CD14-positive monocyte (primary cell): ENCODE measurements at regions not wholly inside any gene's neighbourhood (a gene's known extent, or its start where the extent isn't known, plus 50 kb on each side); places are given as distances from the start of the nearest gene placed in this dataset.

Experiments used
- DNase-seq, 3 donors: peaks; one replicate each; pipeline ENCODE4 v3.0.0-alpha.2; 2011 to 2022
- H2AFZ ChIP-seq: 2 replicates; pipeline ENCODE4 v1.6.0; 2012; ENCODE audit warnings: mild to moderate bottlenecking, low read depth, low read length, inconsistent platforms; ENCODE audit not compliant: insufficient read depth, poor library complexity, severe bottlenecking
- H3K27ac ChIP-seq, 2 donors: 1 replicate in 1 of 2; 2 replicates in 1 of 2; pipeline ENCODE4 v1.5.1; 2012 to 2013; ENCODE audit warnings: low read length in 2 of 2, control low read depth in 1 of 2, inconsistent platforms in 1 of 2, low read depth in 1 of 2, mild to moderate bottlenecking in 1 of 2
- H3K27me3 ChIP-seq, 2 donors: one replicate each; pipeline versions ENCODE4 v1.6.0 to v1.6.1; 2011 to 2013; ENCODE audit warnings: low read length in 2 of 2; ENCODE audit not compliant: control insufficient read depth in 2 of 2, insufficient read depth in 2 of 2
- H3K36me3 ChIP-seq, 2 donors: replicated peaks in 1 of 2; 1 replicate in 1 of 2; 2 replicates in 1 of 2; pipeline versions ENCODE4 v1.5.1 to v1.6.1; 2012 to 2013; ENCODE audit warnings: low read length in 2 of 2, control low read depth in 1 of 2, inconsistent platforms in 1 of 2, mild to moderate bottlenecking in 1 of 2; ENCODE audit not compliant: insufficient read depth in 2 of 2, control insufficient read depth in 1 of 2
- H3K4me1 ChIP-seq, 2 donors: 1 replicate in 1 of 2; 2 replicates in 1 of 2; pipeline versions ENCODE4 v1.5.1 to v1.6.1; 2012 to 2013; ENCODE audit warnings: low read length in 2 of 2, control low read depth in 1 of 2, inconsistent platforms in 1 of 2, mild to moderate bottlenecking in 1 of 2, moderate library complexity in 1 of 2; ENCODE audit not compliant: insufficient read depth in 2 of 2, control insufficient read depth in 1 of 2
- H3K4me2 ChIP-seq: replicated peaks from 2 replicates; pipeline ENCODE3; 2012; ENCODE audit warnings: low read length, moderate library complexity, mild to moderate bottlenecking; ENCODE audit not compliant: poor library complexity, severe bottlenecking; ENCODE audit errors: extremely low read depth
- H3K4me3 ChIP-seq, 3 experiments: fragments of 200-600 bp in 1 of 3; sonication (generic) in 1 of 3; replicated peaks in 1 of 3; 1 replicate in 2 of 3; 2 replicates in 1 of 3; pipeline ENCODE4 v1.5.1; 2011 to 2013; ENCODE audit warnings: low read length in 3 of 3, mild to moderate bottlenecking in 3 of 3, control low read depth in 2 of 3, low read depth in 2 of 3, inconsistent platforms in 1 of 3, moderate library complexity in 1 of 3
- H3K79me2 ChIP-seq: 2 replicates; pipeline ENCODE4 v1.6.0; 2012; ENCODE audit warnings: mild to moderate bottlenecking, control low read depth, inconsistent platforms, low read length, moderate library complexity; ENCODE audit not compliant: insufficient read depth
- H3K9ac ChIP-seq: 2 replicates; pipeline ENCODE4 v1.6.0; 2017; ENCODE audit warnings: low read length, mild to moderate bottlenecking; ENCODE audit not compliant: insufficient read depth, poor library complexity, severe bottlenecking
- H3K9me3 ChIP-seq, 2 donors: replicated peaks in 1 of 2; 1 replicate in 1 of 2; 2 replicates in 1 of 2; pipeline versions ENCODE4 v1.5.1 to v1.6.1; 2012 to 2013; ENCODE audit warnings: low read length in 2 of 2, control low read depth in 1 of 2; ENCODE audit not compliant: control insufficient read depth in 1 of 2, insufficient read depth in 1 of 2
- H4K20me1 ChIP-seq: 2 replicates; pipeline ENCODE4 v1.6.0; 2012; ENCODE audit warnings: mild to moderate bottlenecking, low read length, control low read depth, moderate library complexity; ENCODE audit not compliant: insufficient read depth
- H3K27ac Mint-ChIP-seq, 7 donors: one replicate each; pipeline ENCODE4 v1.8.0; 2020; ENCODE audit warnings: mild to moderate bottlenecking in 7 of 7, mixed read lengths in 7 of 7, moderate library complexity in 6 of 7, inconsistent platforms in 2 of 7
- H3K27me3 Mint-ChIP-seq, 3 donors: one replicate each; pipeline ENCODE4 v1.8.0; 2021 to 2022; ENCODE audit warnings: low read depth in 3 of 3, mild to moderate bottlenecking in 3 of 3, mixed read lengths in 3 of 3, moderate library complexity in 3 of 3, inconsistent platforms in 1 of 3
- H3K36me3 Mint-ChIP-seq, 2 donors: one replicate each; pipeline ENCODE4 v1.8.0; 2020; ENCODE audit warnings: mixed read lengths in 2 of 2, inconsistent platforms in 1 of 2, mild to moderate bottlenecking in 1 of 2
- H3K4me1 Mint-ChIP-seq: one replicate; pipeline ENCODE4 v1.8.0; 2020; ENCODE audit warnings: mild to moderate bottlenecking, mixed read lengths
- H3K4me3 Mint-ChIP-seq, 2 donors: one replicate each; pipeline ENCODE4 v1.8.0; 2020; ENCODE audit warnings: mild to moderate bottlenecking in 2 of 2, mixed read lengths in 2 of 2, moderate library complexity in 1 of 2
- H3K9me3 Mint-ChIP-seq, 7 donors: one replicate each; pipeline ENCODE4 v1.8.0; 2020 to 2022; ENCODE audit warnings: mixed read lengths in 7 of 7, mild to moderate bottlenecking in 6 of 7, moderate library complexity in 6 of 7, inconsistent platforms in 2 of 7
- WGBS: methylation state at CpG from one replicate; pipeline ENCODE4 v1.1.5; 2013; ENCODE audit warnings: missing lambda C conversion rate; ENCODE audit not compliant: insufficient coverage; 5-methylcytosine and 5-hydroxymethylcytosine counted together
- intact Hi-C, 2 donors: fragments of 100-400 bp; cut with micrococcal nuclease; formaldehyde crosslinking; loops; one replicate each; pipeline versions ENCODE4 v1.15.0 to v1.15.1; 2023
- TF ChIP-seq, protein P1 (sequence below): fragments of 200-600 bp; IDR thresholded peaks from one replicate; pipeline ENCODE4 v1.8.0; 2022; ENCODE audit warnings: antibody characterized with exemption, mild to moderate bottlenecking

GRCh38 chr1:94602802-94603625, 61.5 kb upstream of the F3 start:
- intact Hi-C loops = loop anchor here in 1 of 2 donors (10.0 kb wide), 1 partner anchor 172 kb away; no protein-coding TSS in a partner anchor

GRCh38 chr1:94602316-94602715, 60.8 kb upstream of the F3 start:
- peak overlapping the region; percentile 71 to 72 for H3K27ac ChIP-seq
- peak overlapping the region; percentile 73 to 94 (median 87) for H3K27ac Mint-ChIP-seq
- DNase-seq = peak; percentile 75 to 95 (median 90)
- H4K20me1 ChIP-seq = no peaks in the 10 kb centered on the region
- H2AFZ ChIP-seq = peak overlapping the region; percentile 52
- H3K4me2 ChIP-seq = peak overlapping the region; percentile 68
- whole genome bisulfite sequencing = no CpG with 5 or more reads among the region's 9 CpGs
- H3K9ac ChIP-seq = no peak overlapping the region
- peaks cover 75% of the 10 kb centered on the region for H3K4me1 Mint-ChIP-seq
- peak overlapping the region; percentile 75 to 91 for H3K4me3 Mint-ChIP-seq
- TF ChIP-seq, protein P1, sequence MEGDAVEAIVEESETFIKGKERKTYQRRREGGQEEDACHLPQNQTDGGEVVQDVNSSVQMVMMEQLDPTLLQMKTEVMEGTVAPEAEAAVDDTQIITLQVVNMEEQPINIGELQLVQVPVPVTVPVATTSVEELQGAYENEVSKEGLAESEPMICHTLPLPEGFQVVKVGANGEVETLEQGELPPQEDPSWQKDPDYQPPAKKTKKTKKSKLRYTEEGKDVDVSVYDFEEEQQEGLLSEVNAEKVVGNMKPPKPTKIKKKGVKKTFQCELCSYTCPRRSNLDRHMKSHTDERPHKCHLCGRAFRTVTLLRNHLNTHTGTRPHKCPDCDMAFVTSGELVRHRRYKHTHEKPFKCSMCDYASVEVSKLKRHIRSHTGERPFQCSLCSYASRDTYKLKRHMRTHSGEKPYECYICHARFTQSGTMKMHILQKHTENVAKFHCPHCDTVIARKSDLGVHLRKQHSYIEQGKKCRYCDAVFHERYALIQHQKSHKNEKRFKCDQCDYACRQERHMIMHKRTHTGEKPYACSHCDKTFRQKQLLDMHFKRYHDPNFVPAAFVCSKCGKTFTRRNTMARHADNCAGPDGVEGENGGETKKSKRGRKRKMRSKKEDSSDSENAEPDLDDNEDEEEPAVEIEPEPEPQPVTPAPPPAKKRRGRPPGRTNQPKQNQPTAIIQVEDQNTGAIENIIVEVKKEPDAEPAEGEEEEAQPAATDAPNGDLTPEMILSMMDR = no peak
- peak overlapping the region; percentile 25 to 70 (median 44) for H3K4me3 ChIP-seq
- H3K79me2 ChIP-seq = no peaks in the 10 kb centered on the region
- H3K9me3 ChIP-seq = no peaks in the 10 kb centered on the region
- H3K4me1 ChIP-seq = peaks cover 65 to 75% of the 10 kb centered on the region in 2 donors
- peaks cover 0 to 10% of the 10 kb centered on the region in 2 donors for H3K36me3 Mint-ChIP-seq
- H3K27me3 Mint-ChIP-seq = peaks cover 9 to 17% (median 11%) of the 10 kb centered on the region in 3 donors
- peaks cover 0 to 3% (median 0%) of the 10 kb centered on the region in 7 donors for H3K9me3 Mint-ChIP-seq
- no peaks in the 10 kb centered on the region for H3K27me3 ChIP-seq
- intact Hi-C loops = loop anchor here in 1 of 2 donors (10.0 kb wide), 1 partner anchor 172 kb away; no protein-coding TSS in a partner anchor
- no peaks in the 10 kb centered on the region for H3K36me3 ChIP-seq

More at GRCh38 chr1:94602802-94603625, 61.5 kb upstream of the F3 start:
- H3K9me3 ChIP-seq = no peaks in the 10 kb centered on the region
- peak overlapping the region; percentile 25 to 70 (median 44) for H3K4me3 ChIP-seq
- no peaks in the 10 kb centered on the region for H4K20me1 ChIP-seq
- H3K27me3 ChIP-seq = no peaks in the 10 kb centered on the region
- peak; percentile 30 to 82 (median 53) for DNase-seq
- no peak overlapping the region for H2AFZ ChIP-seq
- no peaks in the 10 kb centered on the region for H3K79me2 ChIP-seq
- peak overlapping the region in 1 of 2 donors; percentile 91 for H3K4me3 Mint-ChIP-seq
- no peak overlapping the region for H3K9ac ChIP-seq
- H3K9me3 Mint-ChIP-seq = peaks cover 0 to 3% (median 0%) of the 10 kb centered on the region in 7 donors
- peaks cover 11 to 17% (median 11%) of the 10 kb centered on the region in 3 donors for H3K27me3 Mint-ChIP-seq
- TF ChIP-seq, protein P1 = no peak
- peaks cover 73% of the 10 kb centered on the region for H3K4me1 Mint-ChIP-seq
- H3K36me3 Mint-ChIP-seq = peaks cover 0 to 10% of the 10 kb centered on the region in 2 donors
- no peaks in the 10 kb centered on the region for H3K36me3 ChIP-seq
- H3K27ac Mint-ChIP-seq = peak overlapping the region in 4 of 7 donors; percentile 33 to 94 (median 88)
- H3K4me2 ChIP-seq = peak overlapping the region; percentile 68
- peak overlapping the region in 1 of 2 donors; percentile 72 for H3K27ac ChIP-seq
- 0% methylated on average over 1 of the region's 3 CpGs for WGBS
- peaks cover 72 to 75% of the 10 kb centered on the region in 2 donors for H3K4me1 ChIP-seq
